BJ (cell line): ENCODE measurements at regions not wholly inside any gene's neighbourhood (a gene's known extent, or its start where the extent isn't known, plus 50 kb on each side); places are given as distances from the start of the nearest gene placed in this dataset.

ENCODE experiments used
- CTCF ChIA-PET: fragments of 350-600 bp; formaldehyde crosslinking; extraction: SDS; loops from one replicate; lab custom pipeline; 2021; ENCODE audit warnings: antibody characterized with exemption, inconsistent platforms; lab: Yijun Ruan, JAX
- POLR2A ChIA-PET: fragments of 300-600 bp; sonication (Branson Sonifier 250); formaldehyde crosslinking; extraction: SDS; loops from one replicate; lab custom pipeline; 2021; ENCODE audit warnings: antibody characterized with exemption; lab: Charles Lee
- DNase-seq: peaks from one replicate; pipeline ENCODE4 v3.0.0-alpha.2; 2011; ENCODE audit warnings: low read depth
- H3K27me3 ChIP-seq: 2 replicates; pipeline ENCODE4 v1.6.0; 2011; ENCODE audit warnings: low read length; ENCODE audit not compliant: control insufficient read depth, insufficient read depth
- H3K36me3 ChIP-seq: 2 replicates; pipeline ENCODE4 v1.5.1; 2011; ENCODE audit warnings: low read length; ENCODE audit not compliant: control insufficient read depth, insufficient read depth
- H3K4me3 ChIP-seq: 2 replicates; pipeline ENCODE4 v1.5.1; 2011; ENCODE audit warnings: low read depth, mild to moderate bottlenecking, control low read depth, low read length
- CTCF ChIP-seq: IDR thresholded peaks from 2 replicates; pipeline ENCODE4 v1.5.1; 2011; ENCODE audit warnings: low read depth, mild to moderate bottlenecking, control low read depth, inconsistent platforms, low read length, moderate library complexity; ENCODE audit not compliant: insufficient read depth

GRCh38 chr4:62288808-62289541, 1088.8 kb downstream of the ADGRL3 start:
- Histone ChIP-seq H3K4me3 (no peak overlapping the region), H3K27me3 (no peaks in the 10 kb centered on the region), H3K36me3 (no peaks in the 10 kb centered on the region)
- CTCF ChIA-PET: no interaction called here
- DNase-seq: no peak
- no peak for TF ChIP-seq CTCF
- POLR2A ChIA-PET: no interaction called here

- no peaks in the 10 kb centered on the region for H3K27me3 ChIP-seq
- no peak for TF ChIP-seq CTCF
- POLR2A ChIA-PET: no interaction called here
- DNase-seq: no peak
- H3K4me3 ChIP-seq: no peak overlapping the region
- CTCF ChIA-PET: no interaction called here
- no peaks in the 10 kb centered on the region for H3K36me3 ChIP-seq
These were observed 1084.9 kb downstream of the ADGRL3 start for GRCh38 chr4:62285026-62285425.

- TF ChIP-seq CTCF: no peak
- POLR2A ChIA-PET: no interaction called here
These were observed 1079.6 kb downstream of the ADGRL3 start for GRCh38 chr4:62279689-62280088.

GRCh38 chr4:62275470-62275869, 1075.3 kb downstream of the ADGRL3 start:
- DNase-seq: no peak
- Histone ChIP-seq H3K4me3 (no peak overlapping the region), H3K27me3 (no peaks in the 10 kb centered on the region), H3K36me3 (no peaks in the 10 kb centered on the region)
- ChIA-PET POLR2A (no interaction called here), CTCF (no interaction called here)
- no peak for TF ChIP-seq CTCF

More at GRCh38 chr4:62279689-62280088, 1079.6 kb downstream of the ADGRL3 start:
- Histone ChIP-seq H3K27me3 (no peaks in the 10 kb centered on the region), H3K36me3 (no peaks in the 10 kb centered on the region), H3K4me3 (no peak overlapping the region)
- CTCF ChIA-PET: no interaction called here
- DNase-seq: no peak

- Histone ChIP-seq H3K36me3 (no peaks in the 10 kb centered on the region), H3K4me3 (no peak overlapping the region), H3K27me3 (no peaks in the 10 kb centered on the region)
- no peak for TF ChIP-seq CTCF
- ChIA-PET CTCF (no interaction called here), POLR2A (no interaction called here)
- no peak for DNase-seq
These were observed 1074.7 kb downstream of the ADGRL3 start for GRCh38 chr4:62274782-62275181.
